Endothelial cell of umbilical vein (primary cell): ENCODE measurements at regions not wholly inside any gene's neighbourhood (a gene's known extent, or its start where the extent isn't known, plus 50 kb on each side); places are given as distances from the start of the nearest gene placed in this dataset.

Experiments used
- BruUV-seq: library from RNA; stranded (reverse); fragments of 400-500 nt; replicated peaks from 2 replicates; lab custom pipeline; 2021; lab: Mats Ljungman, UMichigan
- CTCF ChIA-PET: fragments of 300-600, 350-600 bp; sonication (Branson Sonifier 250); formaldehyde crosslinking; loops from one replicate; lab custom pipeline; 2021; ENCODE audit warnings: antibody characterized with exemption, inconsistent platforms; lab: Charles Lee
- POLR2A ChIA-PET: fragments of 300-600, 350-600 bp; sonication (Branson Sonifier 250); formaldehyde crosslinking; loops from one replicate; lab custom pipeline; 2021; ENCODE audit warnings: antibody characterized with exemption, inconsistent platforms; lab: Charles Lee
- DNase-seq: peaks from one replicate; pipeline ENCODE4 v3.0.0-alpha.2; 2011; ENCODE audit warnings: low read depth, low spot score
- FAIRE-seq: peaks from 2 replicates; lab custom pipeline; 2011; peaks lifted over from hg19 to GRCh38; lab: Jason Lieb, UNC
- H2AFZ ChIP-seq: 2 replicates; pipeline ENCODE4 v1.6.0; 2012; ENCODE audit warnings: low read depth, low read length, control low read depth, inconsistent platforms
- H3K27ac ChIP-seq: 2 replicates; pipeline ENCODE4 v1.5.1; 2011; ENCODE audit warnings: low read depth, mild to moderate bottlenecking, control low read depth, low read length, moderate library complexity; ENCODE audit not compliant: insufficient read depth
- H3K27me3 ChIP-seq, 2 experiments: 2 replicates each; pipeline versions ENCODE4 v1.6.0 to v1.6.1; 2011; ENCODE audit warnings: low read length in 2 of 2, mixed read lengths in 1 of 2; ENCODE audit not compliant: control insufficient read depth in 2 of 2, insufficient read depth in 2 of 2
- H3K36me3 ChIP-seq, 2 experiments: 2 replicates in 1 of 2; 3 replicates in 1 of 2; pipeline ENCODE4 v1.5.1; 2011; ENCODE audit warnings: low read length in 2 of 2, mild to moderate bottlenecking in 1 of 2, moderate library complexity in 1 of 2; ENCODE audit not compliant: control insufficient read depth in 2 of 2, insufficient read depth in 2 of 2; ENCODE audit errors: extremely low read depth in 1 of 2
- H3K4me1 ChIP-seq: 3 replicates; pipeline ENCODE4 v1.5.1; 2011; ENCODE audit warnings: mild to moderate bottlenecking, low read length; ENCODE audit not compliant: control insufficient read depth, insufficient read depth; ENCODE audit errors: extremely low read depth
- H3K4me2 ChIP-seq: 2 replicates; pipeline ENCODE4 v1.6.1; 2011; ENCODE audit warnings: low read length, control low read depth, mixed read lengths; ENCODE audit not compliant: insufficient read depth
- H3K4me3 ChIP-seq, 3 experiments: fragments of 200-600 bp in 1 of 3; sonication (generic), shearing (Covaris generic) in 1 of 3; replicated peaks in 1 of 3; 2 replicates each; pipeline ENCODE4 v1.5.1; 2011 to 2016; ENCODE audit warnings: control low read depth in 3 of 3, low read length in 3 of 3, mild to moderate bottlenecking in 2 of 3, inconsistent platforms in 1 of 3, low read depth in 1 of 3, moderate library complexity in 1 of 3; ENCODE audit not compliant: insufficient read depth in 1 of 3
- H3K79me2 ChIP-seq: 2 replicates; pipeline ENCODE4 v1.6.0; 2012; ENCODE audit warnings: low read length, inconsistent platforms; ENCODE audit not compliant: control insufficient read depth, insufficient read depth
- H3K9ac ChIP-seq: replicated peaks from 2 replicates; pipeline ENCODE3; 2011; ENCODE audit warnings: low read length, control low read depth; ENCODE audit not compliant: insufficient read depth; ENCODE audit errors: extremely low read depth
- H3K9me1 ChIP-seq: replicated peaks from 3 replicates; pipeline ENCODE4 v1.6.0; 2011; ENCODE audit warnings: mild to moderate bottlenecking, low read length; ENCODE audit not compliant: control insufficient read depth, insufficient read depth; ENCODE audit errors: extremely low read depth
- H3K9me3 ChIP-seq: replicated peaks from 2 replicates; pipeline ENCODE4 v1.5.1; 2012; ENCODE audit warnings: low read length, inconsistent platforms; ENCODE audit not compliant: control insufficient read depth, insufficient read depth
- H4K20me1 ChIP-seq: replicated peaks from 2 replicates; pipeline ENCODE3; 2011; ENCODE audit warnings: mild to moderate bottlenecking, low read length; ENCODE audit not compliant: control insufficient read depth, insufficient read depth; ENCODE audit errors: extremely low read depth
- CTCF ChIP-seq, 2 donors: IDR thresholded peaks; 1 replicate in 1 of 2; 2 replicates in 1 of 2; pipeline ENCODE4 v1.5.1; 2011; ENCODE audit warnings: low read length in 2 of 2, mild to moderate bottlenecking in 2 of 2, moderate library complexity in 2 of 2, control low read depth in 1 of 2, inconsistent platforms in 1 of 2, low read depth in 1 of 2; ENCODE audit not compliant: insufficient read depth in 1 of 2; ENCODE audit errors: extremely low read depth in 1 of 2
- EZH2 ChIP-seq: IDR thresholded peaks from 2 replicates; pipeline ENCODE4 v1.6.1; 2012; ENCODE audit warnings: borderline replicate concordance, low read depth, mild to moderate bottlenecking, moderate library complexity, low read length, inconsistent platforms; ENCODE audit not compliant: severe bottlenecking
- FOS ChIP-seq: IDR thresholded peaks from 2 replicates; pipeline ENCODE4 v1.6.1; 2011; ENCODE audit warnings: mild to moderate bottlenecking, low read length, moderate library complexity, borderline replicate concordance; ENCODE audit not compliant: insufficient read depth
- GATA2 ChIP-seq: IDR thresholded peaks from 2 replicates; pipeline ENCODE4 v1.7.0; 2011; ENCODE audit warnings: low read depth, mild to moderate bottlenecking, moderate library complexity, mixed read lengths, low read length; ENCODE audit not compliant: insufficient read length, insufficient read depth
- JUN ChIP-seq: IDR thresholded peaks from 2 replicates; pipeline ENCODE4 v1.6.1; 2011; ENCODE audit warnings: borderline replicate concordance, low read depth; ENCODE audit not compliant: insufficient read length, insufficient read depth
- MAX ChIP-seq: IDR thresholded peaks from 2 replicates; pipeline ENCODE4 v1.6.1; 2011; ENCODE audit not compliant: insufficient read depth, insufficient read length
- MYC ChIP-seq: IDR thresholded peaks from one replicate; pipeline ENCODE4 v1.6.1; 2011; ENCODE audit warnings: mild to moderate bottlenecking, low read depth, low read length
- POLR2A ChIP-seq: IDR thresholded peaks from 2 replicates; pipeline ENCODE4 v1.6.1; 2012; ENCODE audit warnings: low read depth, mild to moderate bottlenecking, control low read depth, low read length
- POLR2AphosphoS5 ChIP-seq: IDR thresholded peaks from 2 replicates; pipeline ENCODE4 v1.6.1; 2012; ENCODE audit warnings: low read depth, mild to moderate bottlenecking, control low read depth, low read length, moderate library complexity; ENCODE audit not compliant: insufficient read depth
- dilution Hi-C: fragments of 300-500 bp; cut with MboI; formaldehyde crosslinking; loops from one replicate; pipeline ENCODE4 v1.15.0; 2019; ENCODE audit warnings: low sequenced_read_pairs; ENCODE audit not compliant: extremely low pct_ligation_motif_present
- intact Hi-C: fragments of 100-400 bp; cut with micrococcal nuclease; formaldehyde crosslinking; loops from one replicate; pipeline ENCODE4 v1.10.0; 2022

- no peaks in the 10 kb centered on the region for H3K27me3 ChIP-seq
- ChIA-PET POLR2A (no interaction called here), CTCF (no interaction called here)
- no peaks in the 10 kb centered on the region for H3K4me1 ChIP-seq
- no peaks in the 10 kb centered on the region for H3K9me3 ChIP-seq
- no peaks in the 10 kb centered on the region for H3K36me3 ChIP-seq
- H3K4me3 ChIP-seq: no peak overlapping the region
- no peaks in the 10 kb centered on the region for H4K20me1 ChIP-seq
- no peak overlapping the region for H3K27ac ChIP-seq
- no peaks in the 10 kb centered on the region for H3K9me1 ChIP-seq
- dilution Hi-C loops: no loop called here
- H3K79me2 ChIP-seq: no peaks in the 10 kb centered on the region
- H3K4me2 ChIP-seq: no peak overlapping the region
- no peak overlapping the region for H3K9ac ChIP-seq
- BruUV-seq: no TSS peak
- TF ChIP-seq FOS (no peak), POLR2A (no peak), EZH2 (no peak), POLR2AphosphoS5 (no peak), JUN (no peak), MAX (no peak)
- FAIRE-seq (no peak), DNase-seq (no peak)
- intact Hi-C loops: no loop called here
- H2AFZ ChIP-seq: no peak overlapping the region
Observed at GRCh38 chr3:125670945-125671344, 75.6 kb upstream of the OSBPL11 start.

GRCh38 chr3:125671461-125672243 is 76.4 kb upstream of the OSBPL11 start:
- Histone ChIP-seq H3K9me3 (no peaks in the 10 kb centered on the region), H3K36me3 (no peaks in the 10 kb centered on the region), H3K4me2 (no peak overlapping the region), H3K27me3 (no peaks in the 10 kb centered on the region), H3K9ac (no peak overlapping the region), H2AFZ (no peak overlapping the region), H3K4me1 (no peaks in the 10 kb centered on the region), H4K20me1 (no peaks in the 10 kb centered on the region), H3K4me3 (no peak overlapping the region), H3K9me1 (no peaks in the 10 kb centered on the region), H3K79me2 (no peaks in the 10 kb centered on the region), H3K27ac (no peak overlapping the region)
- DNase-seq (no peak), FAIRE-seq (no peak)
- TF ChIP-seq FOS: no peak
- TF ChIP-seq POLR2AphosphoS5: no peak
- no peak for TF ChIP-seq POLR2A
- TF ChIP-seq EZH2: no peak
- no peak for TF ChIP-seq GATA2
- no peak for TF ChIP-seq MYC
- no peak for TF ChIP-seq CTCF (IDR thresholded peaks at IDR 0.05; ENCODE audit: extremely low read depth in 1 of 2, insufficient read depth in 1 of 2, low read depth in 1 of 2, low read length in 2 of 2)
- no peak for TF ChIP-seq MAX
- no peak for TF ChIP-seq JUN
- ChIA-PET POLR2A (no interaction called here), CTCF (no interaction called here)
- dilution Hi-C loops (no loop called here), intact Hi-C loops (no loop called here)
- BruUV-seq: no TSS peak
